ENCODE measurements at regions not wholly inside any gene's neighbourhood (a gene's known extent, or its start where the extent isn't known, plus 50 kb on each side); places are given as distances from the start of the nearest gene placed in this dataset.

- intact Hi-C loops (cut with micrococcal nuclease), result no loop called here
- no peak for ATAC-seq (ENCODE audit: low read depth)
- CTCF ChIA-PET, result no interaction called here
Observed at GRCh38 chr17:71790791-71791190, 330.0 kb upstream of the SOX9 start.

GRCh38 chr17:71791311-71791710 lies 329.5 kb upstream of the SOX9 start:
- Histone ChIP-seq H3K36me3 (replicated peaks in 1 of 2; ENCODE audit: control extremely low read depth in 1 of 2, control insufficient read depth in 1 of 2, extremely low read depth in 1 of 2, insufficient read depth in 2 of 2, low read length in 1 of 2) (no peaks in the 10 kb centered on the region), H3K9me3 (ENCODE audit: control extremely low read depth in 1 of 3, control insufficient read depth in 2 of 3, insufficient read depth in 1 of 3, low read length in 2 of 3) (peaks cover 0 to 5% (median 0%) of the 10 kb centered on the region in 3 donors), H3K4me3 (ENCODE audit: control extremely low read depth in 1 of 5, extremely low read depth in 1 of 5, insufficient read depth in 1 of 5, low read depth in 2 of 5, low read length in 4 of 5) (no peak overlapping the region), H2AFZ (ENCODE audit: insufficient read depth, low read depth, low read length, poor library complexity, severe bottlenecking) (no peak overlapping the region), H3K79me2 (ENCODE audit: control insufficient read depth, insufficient read depth, low read length) (no peaks in the 10 kb centered on the region), H3K27me3 (replicated peaks in 1 of 4; ENCODE audit: control extremely low read depth in 1 of 4, control insufficient read depth in 3 of 4, insufficient read depth in 4 of 4, low read length in 3 of 4) (no peaks in the 10 kb centered on the region), H4K20me1 (ENCODE audit: control insufficient read depth, insufficient read depth, low read length, poor library complexity, severe bottlenecking) (no peaks in the 10 kb centered on the region), H3K9ac (ENCODE audit: low read length) (no peak overlapping the region), H3K4me2 (replicated peaks; ENCODE audit: low read depth, low read length, poor library complexity, severe bottlenecking) (no peak overlapping the region), H3K27ac (ENCODE audit: low read length in 2 of 2) (no peak overlapping the region), H3K4me1 (ENCODE audit: control insufficient read depth in 2 of 2, insufficient read depth in 2 of 2, low read length in 2 of 2) (no peaks in the 10 kb centered on the region)
- Mint-ChIP-seq H3K27ac (no peak overlapping the region), H3K4me1 (no peaks in the 10 kb centered on the region), H3K27me3 (no peaks in the 10 kb centered on the region), H3K4me3 (no peak overlapping the region), H3K9me3 (ENCODE audit: insufficient read depth) (no peaks in the 10 kb centered on the region)
- intact Hi-C loops (cut with micrococcal nuclease), result no loop called here
- TF ChIP-seq EZH2 (IDR thresholded peaks at IDR 0.05; ENCODE audit: borderline replicate concordance, insufficient read depth, low read depth, low read length, poor library complexity, severe bottlenecking), result no peak
- TF ChIP-seq CTCF (IDR thresholded peaks at IDR 0.05), result no peak
- ATAC-seq (ENCODE audit: low read depth) (no peak), DNase-seq (no peak)
- WGBS (ENCODE audit: insufficient coverage), result 72% methylated on average over 1 of the region's 4 CpGs
- POLR2A ChIA-PET, result no interaction called here
- CTCF ChIA-PET, result no interaction called here

More at GRCh38 chr17:71790791-71791190, 330.0 kb upstream of the SOX9 start:
- H3K9ac ChIP-seq (ENCODE audit: low read length), result no peak overlapping the region
- no peak overlapping the region for H3K4me3 ChIP-seq (ENCODE audit: control extremely low read depth in 1 of 5, extremely low read depth in 1 of 5, insufficient read depth in 1 of 5, low read depth in 2 of 5, low read length in 4 of 5)
- POLR2A ChIA-PET, result no interaction called here
- H3K9me3 ChIP-seq (ENCODE audit: control extremely low read depth in 1 of 3, control insufficient read depth in 2 of 3, insufficient read depth in 1 of 3, low read length in 2 of 3), result peaks cover 0 to 5% (median 0%) of the 10 kb centered on the region in 3 donors
- H3K4me1 ChIP-seq (ENCODE audit: control insufficient read depth in 2 of 2, insufficient read depth in 2 of 2, low read length in 2 of 2), result no peaks in the 10 kb centered on the region
- H4K20me1 ChIP-seq (ENCODE audit: control insufficient read depth, insufficient read depth, low read length, poor library complexity, severe bottlenecking), result no peaks in the 10 kb centered on the region
- DNase-seq, result no peak
- H3K36me3 ChIP-seq (replicated peaks in 1 of 2; ENCODE audit: control extremely low read depth in 1 of 2, control insufficient read depth in 1 of 2, extremely low read depth in 1 of 2, insufficient read depth in 2 of 2, low read length in 1 of 2), result no peaks in the 10 kb centered on the region
- Mint-ChIP-seq H3K4me1 (no peaks in the 10 kb centered on the region), H3K27me3 (no peaks in the 10 kb centered on the region), H3K4me3 (no peak overlapping the region), H3K9me3 (ENCODE audit: insufficient read depth) (no peaks in the 10 kb centered on the region), H3K27ac (no peak overlapping the region)
- no peaks in the 10 kb centered on the region for H3K27me3 ChIP-seq (replicated peaks in 1 of 4; ENCODE audit: control extremely low read depth in 1 of 4, control insufficient read depth in 3 of 4, insufficient read depth in 4 of 4, low read length in 3 of 4)
- H2AFZ ChIP-seq (ENCODE audit: insufficient read depth, low read depth, low read length, poor library complexity, severe bottlenecking), result no peak overlapping the region
- no peak overlapping the region for H3K4me2 ChIP-seq (replicated peaks; ENCODE audit: low read depth, low read length, poor library complexity, severe bottlenecking)
- no peaks in the 10 kb centered on the region for H3K79me2 ChIP-seq (ENCODE audit: control insufficient read depth, insufficient read depth, low read length)
- WGBS (ENCODE audit: insufficient coverage), result no CpG with 5 or more reads among the region's 4 CpGs
- H3K27ac ChIP-seq (ENCODE audit: low read length in 2 of 2), result no peak overlapping the region
- TF ChIP-seq CTCF (IDR thresholded peaks at IDR 0.05) (no peak), EZH2 (IDR thresholded peaks at IDR 0.05; ENCODE audit: borderline replicate concordance, insufficient read depth, low read depth, low read length, poor library complexity, severe bottlenecking) (no peak)

All from B cell (primary cell).